GM19395 (cell line): ENCODE measurements at regions not wholly inside any gene's neighbourhood (a gene's known extent, or its start where the extent isn't known, plus 50 kb on each side); places are given as distances from the start of the nearest gene placed in this dataset.
"Not testable (repeated sequence)": the region's sequence is repeated elsewhere in the genome, so short reads cannot be mapped to it uniquely, and the experiment has no call there.

Experiments used
- ATAC-seq: cut with Tn5 transposase; IDR thresholded peaks from one replicate; pipeline ENCODE4 v1.9.1; 2021; ENCODE audit warnings: mild to moderate bottlenecking, moderate library complexity; ENCODE audit not compliant: unreplicated experiment

GRCh38 chr14:53247596-53248370, 94.7 kb upstream of the DDHD1 start:
- ATAC-seq, result no peak

- ATAC-seq, result not testable (repeated sequence)
These were observed 89.8 kb upstream of the DDHD1 start for GRCh38 chr14:53242898-53243297.

- no peak for ATAC-seq
These were observed 84.4 kb upstream of the DDHD1 start for GRCh38 chr14:53237488-53237887.

GRCh38 chr14:53236708-53237107, 83.6 kb upstream of the DDHD1 start:
- no peak for ATAC-seq

- no peak for ATAC-seq
These were observed 78.0 kb upstream of the DDHD1 start for GRCh38 chr14:53231171-53231570.

- no peak for ATAC-seq
These were observed 75.8 kb upstream of the DDHD1 start for GRCh38 chr14:53228966-53229365.

GRCh38 chr14:53227154-53227718, 74.1 kb upstream of the DDHD1 start:
- ATAC-seq, result no peak

GRCh38 chr14:53226553-53226952, 73.4 kb upstream of the DDHD1 start:
- ATAC-seq, result no peak

- ATAC-seq, result no peak
These were observed 67.8 kb upstream of the DDHD1 start for GRCh38 chr14:53220914-53221313.

- no peak for ATAC-seq
These were observed 65.0 kb upstream of the DDHD1 start for GRCh38 chr14:53218161-53218560.

- peak; percentile 99 for ATAC-seq
These were observed 64.3 kb upstream of the DDHD1 start for GRCh38 chr14:53217316-53217994.

- not testable (repeated sequence) for ATAC-seq
These were observed 63.8 kb upstream of the DDHD1 start for GRCh38 chr14:53216955-53217315.

GRCh38 chr14:53216478-53216877, 63.4 kb upstream of the DDHD1 start:
- ATAC-seq, result not testable (repeated sequence)

GRCh38 chr14:53215101-53215500, 62.0 kb upstream of the DDHD1 start:
- no peak for ATAC-seq

GRCh38 chr14:53214384-53214783, 61.3 kb upstream of the DDHD1 start:
- ATAC-seq, result no peak

- ATAC-seq, result no peak
These were observed 60.6 kb upstream of the DDHD1 start for GRCh38 chr14:53213761-53214160.

GRCh38 chr14:53209370-53209769, 56.2 kb upstream of the DDHD1 start:
- ATAC-seq, result no peak
